Fibroblast of skin of abdomen (primary cell): ENCODE measurements at regions not wholly inside any gene's neighbourhood (a gene's known extent, or its start where the extent isn't known, plus 50 kb on each side); places are given as distances from the start of the nearest gene placed in this dataset.

Experiments
- DNase-seq: peaks from one replicate; pipeline ENCODE4 v3.0.0-alpha.2; 2013

GRCh38 chr2:220664272-220665107 is 907.6 kb downstream of the EPHA4 start:
- peak; percentile 3 for DNase-seq

- DNase-seq: no peak
Measured at GRCh38 chr2:220665108-220665471, 907.0 kb downstream of the EPHA4 start.

GRCh38 chr2:220669324-220669723 is 902.8 kb downstream of the EPHA4 start:
- DNase-seq: no peak

GRCh38 chr2:220670511-220670910 is 901.6 kb downstream of the EPHA4 start:
- no peak for DNase-seq

GRCh38 chr2:220673151-220673874 is 898.8 kb downstream of the EPHA4 start:
- no peak for DNase-seq

- no peak for DNase-seq
Measured at GRCh38 chr2:220674033-220674432, 898.1 kb downstream of the EPHA4 start.

- no peak for DNase-seq
Measured at GRCh38 chr2:220676695-220677094, 895.4 kb downstream of the EPHA4 start.

GRCh38 chr2:220678943-220679342 is 893.2 kb downstream of the EPHA4 start:
- DNase-seq: no peak

- DNase-seq: no peak
Measured at GRCh38 chr2:220682616-220683015, 889.5 kb downstream of the EPHA4 start.

- DNase-seq: no peak
Measured at GRCh38 chr2:220684099-220684498, 888.0 kb downstream of the EPHA4 start.

GRCh38 chr2:220687231-220687843 is 884.8 kb downstream of the EPHA4 start:
- peak; percentile 68 for DNase-seq

GRCh38 chr2:220695397-220696279 is 876.5 kb downstream of the EPHA4 start:
- no peak for DNase-seq

- no peak for DNase-seq
Measured at GRCh38 chr2:220696280-220696669, 875.8 kb downstream of the EPHA4 start.

- DNase-seq: no peak
Measured at GRCh38 chr2:220697011-220697410, 875.1 kb downstream of the EPHA4 start.

GRCh38 chr2:220701115-220701514 is 871.0 kb downstream of the EPHA4 start:
- no peak for DNase-seq

- peak; percentile 21 for DNase-seq
Measured at GRCh38 chr2:220703279-220703678, 868.8 kb downstream of the EPHA4 start.

- no peak for DNase-seq
Measured at GRCh38 chr2:220704081-220704480, 868.0 kb downstream of the EPHA4 start.

GRCh38 chr2:220704810-220705209 is 867.3 kb downstream of the EPHA4 start:
- DNase-seq: no peak

- no peak for DNase-seq
Measured at GRCh38 chr2:220705678-220706077, 866.4 kb downstream of the EPHA4 start.

GRCh38 chr2:220707261-220707660 is 864.8 kb downstream of the EPHA4 start:
- DNase-seq: no peak

- DNase-seq: peak; percentile 7
Measured at GRCh38 chr2:220708366-220708765, 863.7 kb downstream of the EPHA4 start.

- DNase-seq: no peak
Measured at GRCh38 chr2:220717283-220717682, 854.8 kb downstream of the EPHA4 start.

GRCh38 chr2:220736778-220737177 is 835.3 kb downstream of the EPHA4 start:
- no peak for DNase-seq
